Tibial nerve (tissue), 4 donors: ENCODE measurements at regions not wholly inside any gene's neighbourhood (a gene's known extent, or its start where the extent isn't known, plus 50 kb on each side); places are given as distances from the start of the nearest gene placed in this dataset.

ENCODE experiments used
- CTCF ChIP-seq, 5 experiments: fragments of 200-600 bp in 3 of 5; fragments of 450-650 bp in 2 of 5; sonication (generic) in 3 of 5; IDR thresholded peaks; one replicate each; pipeline ENCODE4 v1.5.1; 2016 to 2019; ENCODE audit warnings: antibody characterized with exemption in 5 of 5, mild to moderate bottlenecking in 3 of 5, moderate library complexity in 2 of 5
- EP300 ChIP-seq, 2 donors: sonication (generic); formaldehyde crosslinking; IDR thresholded peaks; one replicate each; pipeline ENCODE4 v1.6.1; 2017; ENCODE audit warnings: antibody characterized with exemption in 2 of 2, mild to moderate bottlenecking in 1 of 2

- no peak for TF ChIP-seq EP300 (IDR thresholded peaks at IDR 0.05)
- no peak for TF ChIP-seq CTCF (IDR thresholded peaks at IDR 0.05)
These were observed 55.3 kb upstream of the TMEM163 start for GRCh38 chr2:134773759-134774742.
